ENCODE measurements at regions not wholly inside any gene's neighbourhood (a gene's known extent, or its start where the extent isn't known, plus 50 kb on each side); places are given as distances from the start of the nearest gene placed in this dataset.

DNA sequence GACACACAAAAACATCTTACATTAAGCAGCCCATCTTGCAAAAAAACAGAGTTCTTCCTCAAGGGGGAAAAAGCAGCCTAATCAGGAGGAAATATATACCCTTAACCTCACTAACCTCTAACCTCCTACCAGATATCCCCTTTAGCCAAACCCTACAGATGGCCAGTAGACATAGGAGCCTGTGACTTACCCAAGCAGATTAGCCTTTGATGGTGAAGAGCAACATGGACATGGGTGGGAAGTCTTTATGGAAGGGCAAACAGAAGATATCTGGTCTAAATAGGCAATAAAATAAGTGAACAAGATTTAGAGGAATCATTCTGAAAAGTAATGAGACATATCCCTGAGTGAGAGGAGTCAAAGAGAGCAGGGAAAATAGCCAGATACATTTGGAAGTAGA is 119.4 kb upstream of the ARPP21 start:
- DNase-seq (ENCODE audit: low read depth in 4 of 4, low spot score in 1 of 4) = no peak

DNA sequence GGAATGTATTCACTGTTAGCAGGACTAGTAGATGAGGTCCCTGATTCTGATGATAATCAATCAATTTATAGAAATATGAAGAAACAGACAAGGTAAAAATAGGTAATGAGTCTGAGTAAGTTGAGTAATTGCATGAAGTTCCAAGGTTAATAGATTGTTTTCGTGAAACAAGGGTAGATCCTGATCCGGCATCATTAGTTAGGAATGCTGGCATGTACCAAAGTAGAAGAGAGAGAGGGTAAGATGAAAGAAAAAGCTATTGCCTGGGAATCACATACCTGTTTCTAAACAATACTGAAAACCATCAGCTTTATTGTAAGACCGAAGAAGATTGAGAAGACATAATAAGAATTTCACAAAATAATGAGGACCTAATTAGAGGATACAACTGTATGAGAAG is 118.1 kb upstream of the ARPP21 start:
- no peak for DNase-seq (ENCODE audit: low read depth in 4 of 4, low spot score in 1 of 4)

DNA sequence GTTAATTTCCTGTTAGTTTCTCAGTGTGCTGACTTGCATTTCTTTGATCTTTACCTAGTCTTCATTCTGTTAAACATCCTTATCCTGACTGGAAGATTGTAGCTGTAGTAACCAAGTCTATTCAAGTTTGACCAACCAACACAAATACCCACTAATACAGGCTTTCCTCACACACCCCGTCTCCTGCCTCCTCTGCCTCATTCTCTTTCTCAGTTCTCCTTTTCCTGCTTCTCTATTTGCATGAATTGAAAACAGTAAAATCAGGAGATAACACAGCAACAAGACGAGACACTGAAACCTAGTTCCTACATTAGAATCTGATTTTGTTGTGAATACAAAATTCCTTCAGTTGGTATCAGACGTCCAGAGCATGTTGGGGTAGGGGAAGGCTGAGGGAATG is 116.9 kb upstream of the ARPP21 start:
- DNase-seq (ENCODE audit: low read depth in 4 of 4, low spot score in 1 of 4) = no peak

DNA sequence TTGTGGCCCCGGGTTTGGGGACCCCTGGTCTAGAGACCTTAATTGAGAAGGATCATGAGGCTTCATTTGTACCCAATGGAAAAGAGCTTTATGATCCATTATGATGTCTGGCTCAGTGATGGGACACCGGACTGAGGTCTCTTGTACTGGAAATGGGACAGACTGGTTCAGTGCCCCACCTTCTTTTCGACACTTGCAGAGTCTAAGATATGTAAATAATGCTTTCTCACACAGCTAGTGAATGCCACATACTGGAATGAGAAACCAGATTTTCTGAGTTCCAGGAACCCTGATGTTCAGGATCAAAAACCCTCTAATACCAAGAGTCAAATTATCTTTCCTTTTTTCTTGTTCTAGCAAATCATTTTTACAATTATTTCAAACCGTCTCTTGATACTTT is 116.3 kb upstream of the ARPP21 start:
- no peak for DNase-seq (ENCODE audit: low read depth in 4 of 4, low spot score in 1 of 4)

DNA sequence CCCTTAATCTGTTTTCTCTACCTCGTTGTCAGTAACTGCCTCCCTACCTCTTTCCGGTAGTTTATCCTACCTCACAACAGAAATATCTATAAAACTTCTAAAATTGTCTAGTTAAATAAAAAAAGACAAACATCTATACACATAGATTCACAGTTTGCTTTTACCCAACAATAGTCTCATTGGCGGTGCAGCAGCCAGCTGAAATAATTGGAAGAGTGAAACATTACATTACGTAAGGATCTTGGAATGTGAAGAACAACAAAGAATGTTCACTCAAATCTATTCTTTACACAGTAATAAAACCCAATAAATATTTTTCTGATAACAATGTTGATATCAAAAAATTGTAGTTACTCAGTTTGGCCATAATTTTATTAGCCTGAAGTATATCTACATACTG is 115.5 kb upstream of the ARPP21 start:
- no peak for DNase-seq (ENCODE audit: low read depth in 4 of 4, low spot score in 1 of 4)

DNA sequence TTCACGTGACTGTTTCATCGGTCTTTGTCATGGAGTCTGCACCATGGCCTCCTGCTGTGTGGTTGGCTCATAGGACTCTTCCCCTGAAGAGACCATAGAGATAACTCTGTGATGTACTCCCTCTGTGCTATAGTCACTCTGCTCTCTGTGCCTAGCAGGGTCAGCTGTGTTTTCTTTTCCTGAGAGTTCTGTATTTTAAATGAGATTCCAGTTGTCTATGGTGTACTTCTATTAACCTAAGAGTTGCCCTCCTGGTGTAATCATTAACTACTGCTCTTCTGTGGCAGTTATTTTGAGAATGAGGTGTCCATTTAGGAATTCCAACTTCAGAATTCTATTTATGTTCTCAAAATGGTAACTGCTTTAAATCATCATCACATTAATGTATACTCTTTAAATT is 114.5 kb upstream of the ARPP21 start:
- DNase-seq (ENCODE audit: low read depth in 4 of 4, low spot score in 1 of 4) = no peak

DNA sequence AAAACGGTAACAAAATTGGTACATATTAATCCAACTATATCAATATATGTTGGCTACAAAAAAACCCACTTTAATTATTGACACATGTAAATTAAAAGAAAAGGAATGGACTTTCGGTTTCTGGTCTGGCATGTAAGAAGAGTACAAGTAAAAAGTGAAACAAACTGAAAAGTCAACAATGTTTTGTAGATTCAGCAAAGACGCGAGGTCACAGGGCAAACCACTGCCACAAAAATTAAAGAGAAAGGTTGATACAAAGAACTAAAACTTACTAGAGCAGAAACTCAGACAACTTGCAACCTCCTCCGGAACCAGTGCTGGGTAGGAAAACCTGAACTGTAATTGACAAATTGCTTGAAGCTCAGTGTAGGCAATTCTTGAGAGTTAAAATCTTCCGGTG is 110.6 kb upstream of the ARPP21 start:
- no peak for DNase-seq (ENCODE audit: low read depth in 4 of 4, low spot score in 1 of 4)

DNA sequence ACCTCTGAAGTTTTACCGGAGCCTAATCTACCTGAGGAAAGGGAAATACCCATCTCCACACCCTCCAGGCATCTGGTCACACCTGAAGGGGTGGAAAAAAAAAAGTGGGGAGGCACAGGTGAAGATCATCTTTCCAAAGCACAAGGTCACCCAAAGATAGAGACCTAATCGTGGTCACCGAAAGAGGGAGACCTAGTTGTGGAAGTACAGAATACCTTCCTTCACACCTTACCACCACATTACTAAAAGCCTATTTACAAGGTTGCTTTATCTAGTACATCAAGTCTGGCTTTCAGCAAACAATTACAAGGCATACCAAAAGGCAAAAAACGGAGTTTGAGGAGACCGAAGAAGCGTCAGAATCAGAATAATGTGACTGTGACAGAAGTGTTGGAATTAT is 110.0 kb upstream of the ARPP21 start:
- no peak for DNase-seq (ENCODE audit: low read depth in 4 of 4, low spot score in 1 of 4)

DNA sequence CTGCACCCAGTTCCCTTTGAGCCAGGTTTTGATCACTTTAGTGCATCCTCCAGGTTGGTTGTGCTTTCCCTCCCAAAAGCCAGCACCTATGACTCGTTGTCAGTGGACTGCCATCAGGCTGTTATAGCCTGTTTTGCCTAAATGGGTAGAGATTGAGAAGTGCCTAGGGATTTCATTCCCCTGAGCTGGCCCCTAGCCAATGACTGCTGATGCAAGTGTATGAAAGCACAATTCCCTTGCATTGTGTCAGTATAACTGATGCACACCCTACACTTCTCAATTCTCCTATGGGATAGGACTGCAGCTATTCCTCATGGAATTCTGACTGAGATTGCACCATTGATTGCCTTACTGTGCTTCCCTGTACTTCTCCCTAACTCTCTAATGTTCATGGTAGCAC is 102.1 kb upstream of the ARPP21 start:
- no peak for DNase-seq (ENCODE audit: low read depth in 4 of 4, low spot score in 1 of 4)

DNA sequence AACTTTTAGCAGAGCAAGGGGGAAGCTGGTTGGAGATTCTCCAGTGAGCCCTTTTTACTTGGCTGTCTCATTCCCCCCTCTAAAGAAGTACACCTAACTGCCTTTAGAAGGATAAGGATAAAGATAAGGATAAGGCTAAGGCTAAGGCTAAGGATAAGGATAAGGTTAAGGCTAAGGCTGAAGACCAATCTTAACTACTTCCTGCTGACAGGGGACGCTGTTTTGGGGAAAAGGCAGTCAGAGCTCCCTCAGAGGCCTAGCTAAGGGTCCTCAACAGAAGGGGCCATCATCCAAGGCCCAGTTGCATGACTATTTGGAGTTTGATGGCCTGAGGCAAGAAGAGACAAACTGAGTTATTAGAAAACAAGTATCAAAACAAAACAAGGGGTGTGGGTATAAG is 94.3 kb upstream of the ARPP21 start:
- DNase-seq (ENCODE audit: low read depth in 4 of 4, low spot score in 1 of 4) = no peak

DNA sequence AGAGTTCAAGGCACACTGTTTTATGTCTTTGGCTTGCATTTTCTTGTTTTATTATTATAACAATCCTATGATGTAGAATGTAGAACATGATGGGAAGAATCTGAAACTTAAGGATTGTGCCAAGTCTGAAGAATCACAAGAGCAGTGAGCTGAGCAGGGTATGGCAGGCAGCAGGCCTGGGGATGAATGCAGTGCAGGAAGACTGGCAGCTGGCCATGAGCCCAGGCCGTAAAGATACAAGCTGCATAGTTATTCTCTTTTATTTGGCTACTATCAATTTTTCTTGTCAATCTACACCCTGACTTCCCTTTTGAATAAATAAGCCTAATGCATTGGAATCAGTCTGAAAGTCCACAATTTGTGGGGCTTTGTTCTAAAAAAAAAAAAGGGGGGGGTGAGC is 89.6 kb upstream of the ARPP21 start:
- DNase-seq (ENCODE audit: low read depth in 4 of 4, low spot score in 1 of 4) = no peak

DNA sequence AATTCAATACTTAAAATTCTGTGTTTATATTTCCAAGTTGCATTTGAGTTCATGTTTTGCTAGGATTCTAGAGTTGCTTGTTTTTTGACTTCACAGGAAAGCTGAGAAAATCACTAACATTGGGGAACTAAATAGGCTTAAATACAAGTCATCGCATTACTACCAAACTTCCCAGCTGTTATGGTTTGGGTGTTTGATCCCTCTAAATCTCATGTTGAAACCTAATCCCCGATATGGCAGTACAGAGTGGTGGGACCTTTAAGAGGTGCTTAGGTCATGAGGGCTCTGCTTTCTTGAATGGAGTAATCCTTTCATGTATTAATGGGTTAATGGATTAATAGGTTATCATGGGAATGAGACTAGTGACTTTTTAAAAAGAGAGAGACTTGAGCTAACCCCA is 77.2 kb upstream of the ARPP21 start:
- DNase-seq (ENCODE audit: low read depth in 4 of 4, low spot score in 1 of 4) = no peak

DNA sequence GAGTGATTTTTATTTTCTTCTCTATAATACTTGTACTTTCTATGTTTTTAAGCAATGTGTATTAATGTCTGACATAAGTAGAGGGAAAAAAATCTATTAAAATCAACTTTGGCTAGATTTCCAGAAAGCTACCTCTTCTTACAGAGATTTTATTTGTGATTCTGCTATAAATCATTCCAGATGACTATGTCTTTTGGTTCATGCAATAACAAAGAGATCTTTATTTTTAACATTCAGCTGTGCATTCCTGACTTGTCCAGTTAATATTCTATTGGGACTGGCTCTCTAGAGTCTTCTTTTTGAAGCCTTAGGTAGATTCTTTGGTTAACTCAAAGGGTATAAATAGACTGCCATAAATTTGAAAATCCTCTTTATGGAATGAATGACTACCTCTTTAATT is 74.3 kb upstream of the ARPP21 start:
- DNase-seq (ENCODE audit: low read depth in 4 of 4, low spot score in 1 of 4) = no peak
